Renal pelvis (tissue), 1 donor: ENCODE measurements at regions not wholly inside any gene's neighbourhood (a gene's known extent, or its start where the extent isn't known, plus 50 kb on each side); places are given as distances from the start of the nearest gene placed in this dataset.

Source experiments
- DNase-seq: peaks from one replicate; pipeline ENCODE4 v3.0.0-alpha.2; 2013

DNA sequence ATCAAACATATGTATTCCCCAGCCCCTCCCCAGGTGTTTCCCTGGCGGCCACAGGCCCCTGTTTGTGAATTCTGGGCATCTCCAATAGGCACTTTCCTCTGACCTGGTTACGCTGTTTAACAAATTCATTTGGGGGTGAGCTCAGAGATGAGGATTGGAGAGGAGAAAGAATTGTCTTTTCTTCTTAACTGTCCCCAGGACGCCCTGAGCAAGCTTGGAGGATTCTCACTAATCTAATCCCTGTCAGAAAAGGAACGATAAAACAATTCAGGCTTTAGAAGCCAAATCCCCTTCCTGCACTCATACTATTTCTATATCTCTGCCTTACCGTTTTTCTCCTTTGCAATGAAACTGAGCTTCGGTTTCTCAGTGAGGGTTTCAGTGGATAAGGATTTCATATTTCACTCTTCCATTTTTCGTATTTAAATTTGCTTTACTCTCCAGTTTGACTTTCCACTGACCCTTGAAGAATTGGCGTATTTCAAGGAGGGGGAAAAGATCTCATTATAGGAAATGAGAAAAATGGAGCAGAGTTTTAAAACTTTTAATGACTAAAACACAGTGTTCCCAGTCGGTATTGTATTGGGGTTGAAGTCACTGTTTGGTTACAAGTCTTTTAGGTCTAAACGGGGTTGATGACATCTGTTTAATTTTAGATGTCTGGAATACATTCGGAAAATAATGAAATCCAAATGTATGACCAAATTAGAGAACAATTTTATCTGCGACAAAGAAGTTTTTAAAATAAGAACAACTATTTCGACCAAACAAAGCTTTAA, 180.1 kb downstream of the MACROH2A1 start:
- no peak for DNase-seq

GRCh38 chr5:135218486-135218755, 180.6 kb downstream of the MACROH2A1 start:
- DNase-seq: no peak

DNA sequence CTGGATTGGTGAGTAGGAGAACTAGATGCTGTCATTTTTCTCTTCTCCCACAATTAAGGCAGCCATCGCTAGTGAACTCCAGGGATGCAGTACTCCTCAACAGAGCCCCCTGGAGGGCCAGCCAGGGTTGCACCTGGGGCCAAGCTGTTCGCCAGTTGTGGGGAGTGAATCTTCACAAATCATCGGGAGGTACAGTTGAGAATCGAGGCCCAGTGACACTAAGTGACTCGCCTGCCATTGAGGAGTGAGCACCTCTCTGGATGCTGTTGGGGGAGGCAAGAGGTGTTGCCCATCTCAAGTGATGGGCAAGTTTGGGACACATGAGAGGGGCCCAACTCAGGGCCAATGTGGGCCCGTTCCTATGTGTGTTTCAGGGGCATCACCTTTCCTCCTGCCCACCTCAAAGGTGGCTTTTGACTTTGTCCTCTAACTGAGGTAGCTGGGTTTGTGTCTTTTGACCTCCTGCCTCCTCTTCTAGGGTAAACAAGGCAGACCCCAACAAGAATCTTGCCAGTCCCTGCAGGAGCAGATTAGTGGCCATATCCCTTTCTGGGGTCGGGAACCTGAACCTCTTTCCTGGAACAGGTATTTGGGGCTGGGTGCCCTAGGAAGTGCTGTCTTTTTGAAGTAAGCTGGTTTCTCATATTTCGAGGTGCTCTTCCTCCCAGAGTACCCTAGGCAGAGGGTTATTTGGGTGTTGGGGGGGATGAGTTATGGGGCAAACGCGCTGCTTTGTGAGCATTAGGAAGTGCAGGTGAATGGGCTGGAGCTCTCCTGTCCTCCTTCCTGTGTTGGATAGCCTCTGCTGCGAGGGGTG, 181.2 kb downstream of the MACROH2A1 start:
- no peak for DNase-seq

DNA sequence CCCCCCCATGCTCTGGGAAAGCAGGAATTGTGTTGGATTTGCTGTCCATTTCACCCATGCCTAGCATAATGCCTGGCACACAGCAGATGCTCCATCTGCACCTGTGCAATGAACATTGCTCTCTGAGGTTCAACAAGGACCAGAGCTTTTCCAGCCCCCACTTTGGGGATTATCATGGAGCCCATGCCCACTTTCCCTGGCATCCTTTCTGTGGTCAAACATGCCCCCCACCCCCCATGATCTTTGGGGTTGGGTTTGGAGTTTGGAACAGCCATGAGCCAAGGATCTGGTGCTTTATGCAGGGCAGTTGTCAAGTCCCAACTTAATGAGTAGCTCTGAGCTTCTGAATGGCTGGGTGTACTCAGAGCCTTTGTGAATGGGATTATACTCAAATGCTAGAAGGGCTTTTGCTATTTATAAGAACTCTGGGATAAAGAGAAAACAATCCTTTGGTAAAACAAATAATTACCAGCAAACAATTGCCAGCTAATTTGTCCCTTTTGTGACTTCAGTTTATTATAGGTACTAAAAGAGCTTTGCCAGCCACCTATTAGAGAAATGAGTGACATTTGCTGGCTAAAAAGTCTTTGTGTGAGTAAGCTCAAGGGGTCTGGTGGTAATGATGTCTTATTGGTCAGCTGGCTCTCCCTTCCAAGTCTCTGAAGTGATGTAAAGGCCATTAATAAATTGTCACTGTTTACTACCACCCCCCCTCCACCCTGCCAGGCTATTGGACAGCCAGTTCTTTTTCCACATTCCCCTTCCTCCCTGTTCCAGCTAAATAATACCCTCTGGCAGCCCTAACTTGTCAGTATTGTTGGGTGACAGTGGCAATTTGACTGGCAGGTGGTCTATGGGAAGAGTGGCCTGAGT, 182.3 kb downstream of the MACROH2A1 start:
- no peak for DNase-seq

GRCh38 chr5:135215617-135216470, 181.8 kb upstream of the PITX1 start:
- no peak for DNase-seq

- DNase-seq: no peak
These were observed 181.0 kb upstream of the PITX1 start for GRCh38 chr5:135214897-135215616.

DNA sequence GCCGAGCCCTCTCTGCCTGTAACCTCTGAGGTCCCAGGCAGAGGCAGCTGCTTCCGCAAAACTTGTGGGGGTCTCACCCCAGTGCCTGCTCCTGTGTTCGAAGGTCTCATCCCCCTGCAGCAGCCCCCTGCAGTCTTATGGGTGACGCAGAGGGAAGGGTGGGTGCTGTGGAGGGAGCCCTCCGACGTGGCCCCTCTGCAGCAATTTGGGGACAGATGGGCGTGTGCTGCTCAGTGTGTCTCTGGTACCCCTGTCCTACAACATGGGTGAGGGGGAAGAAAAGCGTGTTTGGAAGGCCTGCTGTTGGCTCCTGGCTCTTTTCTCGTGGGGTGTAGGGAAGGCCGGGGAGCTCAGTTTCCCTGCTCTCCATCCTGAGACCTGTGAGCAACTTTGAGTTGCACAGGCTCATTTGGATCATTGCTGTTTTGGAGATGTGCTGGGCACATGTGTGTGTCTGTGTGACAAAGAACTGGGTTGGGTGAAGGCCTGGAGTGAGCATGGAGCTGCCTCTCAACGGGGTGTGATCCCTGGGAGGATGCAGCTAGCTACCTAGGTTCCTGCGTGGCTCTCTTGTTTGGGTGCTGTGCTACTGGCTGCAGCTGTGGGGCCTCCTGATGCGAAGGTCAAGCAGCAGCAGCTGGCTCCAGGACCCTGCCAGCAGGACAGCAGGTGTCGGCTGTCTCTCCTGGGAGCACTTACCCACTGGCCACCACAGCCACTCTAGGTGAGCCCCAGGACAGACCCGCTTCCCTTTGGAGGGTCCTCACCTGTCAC, 179.6 kb upstream of the PITX1 start:
- DNase-seq: no peak

DNA sequence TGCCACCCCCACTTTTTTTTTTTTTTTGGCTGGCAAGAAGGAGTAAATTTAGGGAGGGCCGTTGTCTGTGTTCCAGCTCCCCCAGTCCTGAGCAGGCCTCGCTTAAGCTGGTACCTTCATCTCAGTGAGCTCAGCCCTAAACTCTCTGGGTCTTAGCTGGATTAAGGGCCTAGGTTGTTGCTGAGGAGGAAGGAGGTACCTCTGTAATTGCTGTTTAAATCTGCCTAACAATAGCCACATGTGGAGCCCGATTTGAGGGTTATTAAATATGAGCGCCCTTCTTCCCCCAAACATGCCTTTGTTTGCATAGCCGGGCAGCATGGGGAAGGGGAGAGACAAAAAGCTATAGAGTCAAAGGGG, 179.0 kb upstream of the PITX1 start:
- no peak for DNase-seq

- no peak for DNase-seq
These were observed 178.5 kb upstream of the PITX1 start for GRCh38 chr5:135212361-135213026.

GRCh38 chr5:135211791-135212190, 177.8 kb upstream of the PITX1 start:
- DNase-seq: no peak

DNA sequence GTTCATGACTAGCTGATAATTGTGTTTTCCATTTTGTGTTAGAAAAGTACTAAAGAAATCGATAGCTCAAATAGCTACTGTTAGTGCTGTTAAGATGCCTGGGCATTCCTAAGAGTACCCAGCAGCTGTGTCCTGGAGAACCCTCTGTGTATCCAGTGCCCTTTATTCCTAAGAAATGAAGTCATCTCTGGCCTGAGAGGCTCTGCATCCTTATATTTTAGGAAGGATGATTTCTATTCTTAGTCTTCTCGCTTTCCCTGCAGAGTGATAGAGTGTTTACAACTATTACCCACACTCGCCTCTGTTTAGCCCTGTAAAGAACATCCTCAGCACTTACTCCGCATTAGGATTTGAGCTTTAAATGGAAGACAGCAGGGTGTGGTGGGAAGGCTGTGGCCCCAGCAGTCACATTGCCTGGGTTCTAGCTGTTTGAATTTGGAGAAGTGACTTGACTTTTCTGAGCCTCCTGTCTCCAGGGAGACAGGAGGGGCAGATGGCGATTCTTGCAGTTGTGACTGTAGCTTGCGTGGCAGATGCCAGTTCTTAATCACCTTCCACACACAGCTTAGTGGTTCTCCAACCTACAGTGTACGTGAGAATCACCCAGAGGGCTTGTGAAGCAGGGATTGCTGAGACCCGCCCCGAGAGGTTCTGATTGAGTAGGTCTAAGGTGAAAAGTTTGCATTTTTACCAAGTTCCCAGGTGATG, 177.2 kb upstream of the PITX1 start:
- DNase-seq: no peak

DNA sequence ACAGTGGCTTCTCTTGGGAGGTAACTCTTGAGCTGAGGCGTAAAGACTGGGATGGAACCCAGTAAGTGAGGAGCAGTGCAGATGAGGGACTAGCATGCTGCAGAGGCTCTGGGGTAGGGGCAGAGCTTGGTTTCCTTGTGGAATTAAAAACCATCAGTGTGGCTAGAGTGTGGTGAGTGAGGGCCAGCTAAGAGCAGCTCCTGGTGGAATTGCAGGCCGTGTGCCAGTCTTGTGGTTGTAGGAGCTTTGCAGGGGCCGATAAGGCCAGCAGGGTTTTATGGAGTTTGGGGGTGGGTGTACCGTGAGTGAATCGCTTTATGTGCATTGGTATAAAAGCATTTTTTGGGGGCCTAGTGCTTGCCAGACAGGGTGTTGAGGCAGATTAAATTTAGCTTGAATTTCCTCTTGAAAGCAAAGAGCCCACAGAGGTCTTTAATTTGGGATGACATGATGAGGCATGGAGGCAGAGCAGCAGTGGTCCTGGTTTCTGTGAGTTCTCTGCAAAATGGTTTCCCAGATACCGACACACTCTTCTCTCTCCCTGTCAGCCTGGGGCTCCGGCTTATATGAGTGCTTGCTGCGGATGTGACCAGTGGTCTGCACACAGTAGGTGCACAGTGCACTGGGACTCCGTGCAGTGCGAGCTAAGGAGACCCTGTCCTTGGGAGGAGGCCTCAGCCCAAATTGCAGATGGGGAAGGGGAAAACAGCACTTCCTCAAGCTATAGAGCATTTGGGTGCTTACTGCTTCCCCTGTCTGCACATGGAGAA, 176.4 kb upstream of the PITX1 start:
- DNase-seq: no peak

GRCh38 chr5:135208903-135209721, 175.1 kb upstream of the PITX1 start:
- DNase-seq: no peak

- DNase-seq: no peak
These were observed 174.5 kb upstream of the PITX1 start for GRCh38 chr5:135208555-135208902.

GRCh38 chr5:135207866-135208265, 173.8 kb upstream of the PITX1 start:
- no peak for DNase-seq

GRCh38 chr5:135206862-135207261, 172.8 kb upstream of the PITX1 start:
- no peak for DNase-seq

DNA sequence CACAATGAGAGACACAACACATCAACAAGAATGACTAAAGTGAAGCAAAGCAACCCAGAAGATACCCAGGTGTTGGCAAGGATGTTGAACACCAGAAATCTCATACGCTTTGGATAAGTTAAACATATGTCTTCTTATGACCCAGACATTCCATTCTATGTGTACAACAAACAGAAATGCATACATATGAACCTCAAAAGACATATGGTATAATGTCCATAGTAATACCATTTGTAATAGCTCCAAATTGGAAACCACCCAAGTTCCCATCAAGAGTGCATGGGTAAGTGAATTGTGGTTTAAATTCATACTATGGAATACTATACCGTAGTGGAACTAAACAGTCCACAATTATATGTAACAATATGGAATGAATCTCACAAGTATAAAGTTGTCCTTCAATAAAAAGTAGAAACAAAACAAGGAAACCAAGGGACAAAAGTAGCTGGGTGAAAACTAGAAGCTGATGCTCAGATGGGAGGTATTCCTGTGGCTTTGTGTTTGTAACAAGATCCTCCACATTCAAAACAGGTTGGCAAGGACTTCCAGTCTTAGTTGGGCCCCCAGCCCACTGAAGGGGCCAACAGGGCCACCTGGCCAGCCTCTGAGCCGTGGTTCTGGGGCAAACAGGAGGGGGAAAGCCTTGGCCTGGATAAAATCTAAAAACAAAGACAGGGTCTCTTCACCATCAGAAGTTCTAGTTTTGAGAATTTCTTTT, 171.8 kb upstream of the PITX1 start:
- no peak for DNase-seq
